ENCODE measurements at regions not wholly inside any gene's neighbourhood (a gene's known extent, or its start where the extent isn't known, plus 50 kb on each side); places are given as distances from the start of the nearest gene placed in this dataset.

DNA sequence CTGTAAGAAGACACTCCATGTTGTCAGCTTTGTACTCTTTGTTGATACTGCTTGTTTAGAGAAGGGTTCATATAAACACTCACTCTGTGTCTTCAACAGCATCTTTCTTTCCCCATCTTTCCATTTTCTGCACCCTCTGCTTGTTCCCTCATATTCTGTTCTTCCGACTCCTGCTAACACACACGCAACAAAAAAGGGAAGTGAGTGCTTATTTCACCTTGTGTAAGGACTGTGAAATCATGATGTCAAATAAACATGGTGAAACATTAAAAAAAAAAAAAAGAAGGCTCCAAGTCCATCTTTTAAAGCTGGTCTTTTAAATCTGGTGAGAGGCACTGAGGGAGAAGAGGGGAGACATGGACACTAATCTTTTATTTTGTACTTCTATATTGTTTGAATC is 145.4 kb downstream of the RPAP3 start:
- DNase-seq (ENCODE audit: low read depth, low spot score): no peak

GRCh38 chr12:47558625-47559345 is 147.0 kb downstream of the RPAP3 start:
- DNase-seq (ENCODE audit: low read depth, low spot score): no peak

GRCh38 chr12:47557386-47557785 is 148.4 kb downstream of the RPAP3 start:
- DNase-seq (ENCODE audit: low read depth, low spot score): no peak

GRCh38 chr12:47556261-47557030 is 149.4 kb downstream of the RPAP3 start:
- no peak for DNase-seq (ENCODE audit: low read depth, low spot score)

- no peak for DNase-seq (ENCODE audit: low read depth, low spot score)
These were observed 151.7 kb downstream of the RPAP3 start for GRCh38 chr12:47554046-47554653.

DNA sequence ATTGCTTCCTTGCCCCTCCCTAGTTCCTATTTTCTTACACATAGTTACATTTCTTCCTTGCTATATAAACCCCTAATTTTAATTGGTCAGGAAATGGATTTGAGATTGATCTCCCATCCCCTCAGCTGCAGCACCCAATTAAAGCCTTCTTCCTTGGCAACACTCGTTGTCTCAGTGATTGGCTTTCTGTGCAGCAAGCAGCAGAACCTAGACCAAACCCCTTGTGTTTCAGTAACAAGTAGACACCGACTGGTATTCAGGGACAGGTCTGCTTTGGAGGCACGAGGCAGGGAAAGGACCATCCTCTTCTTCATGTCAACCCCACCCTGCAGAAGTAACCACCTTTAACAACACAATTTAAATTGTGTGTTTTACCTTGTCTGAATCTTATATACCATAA is 152.6 kb downstream of the RPAP3 start:
- no peak for DNase-seq (ENCODE audit: low read depth, low spot score)

- no peak for DNase-seq (ENCODE audit: low read depth, low spot score)
These were observed 154.4 kb downstream of the RPAP3 start for GRCh38 chr12:47551426-47551851.

DNA sequence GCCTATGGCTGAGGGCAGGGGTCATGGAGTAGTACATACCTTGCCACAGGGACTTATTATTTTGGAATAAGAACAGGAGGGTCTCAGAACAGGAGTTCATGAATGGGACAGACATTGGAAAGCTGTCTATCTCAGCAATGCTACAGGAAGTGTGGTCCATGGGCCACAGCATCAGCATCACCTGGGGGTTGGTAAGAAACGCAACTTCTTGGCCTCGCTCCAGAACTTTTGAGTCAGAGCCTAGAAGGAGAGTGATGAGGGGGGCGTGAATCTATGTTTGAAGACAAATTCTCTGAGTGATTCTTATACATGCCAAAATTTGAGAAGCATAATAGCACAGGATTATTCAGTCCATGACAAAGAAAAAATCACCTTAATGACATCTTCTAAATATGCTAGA is 156.6 kb downstream of the RPAP3 start:
- no peak for DNase-seq (ENCODE audit: low read depth, low spot score)

DNA sequence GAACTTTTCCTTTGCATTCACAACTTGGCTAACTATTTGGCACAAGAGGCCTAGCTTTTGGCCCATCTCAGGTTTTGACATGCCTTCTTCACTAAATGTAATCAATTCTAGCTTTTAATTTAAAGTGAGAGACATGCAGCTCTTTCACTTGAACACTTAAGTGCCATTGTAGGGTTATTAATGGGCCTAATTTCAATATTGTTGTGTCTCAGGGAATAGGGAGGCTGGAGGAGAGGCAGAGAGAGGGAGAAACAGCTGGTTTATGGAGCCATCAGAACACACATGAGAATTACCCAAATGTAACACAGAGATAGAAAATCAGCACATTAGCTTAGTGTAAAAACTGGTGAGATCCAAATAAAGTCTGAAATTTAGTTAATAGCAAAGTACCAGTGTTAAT is 157.4 kb downstream of the RPAP3 start:
- DNase-seq (ENCODE audit: low read depth, low spot score): no peak

DNA sequence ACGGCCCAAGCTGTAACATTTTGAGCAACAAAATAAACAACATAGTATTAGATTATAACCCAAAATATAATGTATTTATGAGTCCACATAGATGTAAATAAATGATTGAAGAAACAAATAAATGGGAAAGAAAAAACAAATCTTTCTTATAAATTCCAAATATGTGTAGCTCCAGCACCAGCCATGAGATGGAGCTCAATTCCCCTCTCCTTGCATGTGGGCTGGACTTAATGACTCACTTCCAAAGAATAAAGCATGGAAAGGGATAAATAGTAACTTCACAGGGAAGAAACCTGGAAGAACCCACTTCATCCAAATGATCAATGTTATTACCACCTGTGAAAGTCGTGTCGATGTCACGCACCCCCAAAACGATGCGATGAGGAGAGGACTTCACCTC is 158.8 kb downstream of the RPAP3 start:
- no peak for DNase-seq (ENCODE audit: low read depth, low spot score)

DNA sequence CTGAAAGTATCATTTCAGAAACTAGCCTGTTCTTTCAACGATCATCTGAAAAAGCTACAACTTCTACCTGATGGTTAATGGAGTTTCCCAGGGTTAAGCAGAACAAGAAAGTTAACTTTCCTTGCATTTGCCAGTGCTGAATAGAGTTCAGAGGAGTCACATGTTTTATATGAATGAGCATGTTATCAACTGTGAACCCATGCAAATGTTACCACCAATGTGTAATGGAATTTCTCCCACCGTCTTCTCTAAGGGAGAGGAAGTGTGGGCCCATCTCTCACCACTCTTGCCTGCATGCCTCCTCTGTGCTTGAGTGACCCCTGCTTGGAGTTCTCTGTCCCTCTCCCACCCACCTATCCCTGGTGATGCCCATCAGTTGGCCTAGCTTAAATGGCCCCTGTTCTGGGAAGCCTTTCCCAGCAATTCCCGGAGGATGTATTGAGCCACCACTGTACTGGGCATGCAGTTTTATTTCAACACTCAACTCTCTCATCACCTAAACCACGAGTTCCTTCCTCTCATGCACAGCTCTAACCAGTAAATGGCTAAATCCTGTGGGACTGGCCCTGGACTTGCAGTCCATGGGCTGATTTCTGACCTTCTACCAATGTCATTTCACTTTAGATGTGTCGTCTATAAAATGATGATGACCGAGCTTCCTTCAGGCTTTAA is 159.8 kb downstream of the RPAP3 start:
- DNase-seq (ENCODE audit: low read depth, low spot score): no peak

- no peak for DNase-seq (ENCODE audit: low read depth, low spot score)
These were observed 171.1 kb downstream of the RPAP3 start for GRCh38 chr12:47534695-47535094.

DNA sequence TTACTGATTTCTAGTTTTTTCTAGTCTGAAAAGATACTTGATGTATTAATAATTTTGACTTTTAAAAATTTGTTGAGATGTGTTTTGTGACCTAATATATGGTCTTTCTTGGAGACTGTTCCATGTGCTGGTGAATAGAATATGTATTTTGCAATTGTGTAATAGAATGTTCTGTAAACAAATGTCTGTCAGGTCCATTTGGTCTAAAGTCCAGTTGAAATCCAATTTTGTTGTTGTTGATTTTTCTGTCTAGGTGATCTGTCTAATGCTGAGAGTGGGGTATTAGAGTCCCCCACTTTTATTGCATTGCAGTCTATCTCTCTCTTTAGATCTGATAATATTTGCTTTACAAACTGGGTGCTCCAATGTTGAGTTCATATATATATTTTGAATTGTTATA is 175.8 kb downstream of the RPAP3 start:
- DNase-seq (ENCODE audit: low read depth, low spot score): no peak

DNA sequence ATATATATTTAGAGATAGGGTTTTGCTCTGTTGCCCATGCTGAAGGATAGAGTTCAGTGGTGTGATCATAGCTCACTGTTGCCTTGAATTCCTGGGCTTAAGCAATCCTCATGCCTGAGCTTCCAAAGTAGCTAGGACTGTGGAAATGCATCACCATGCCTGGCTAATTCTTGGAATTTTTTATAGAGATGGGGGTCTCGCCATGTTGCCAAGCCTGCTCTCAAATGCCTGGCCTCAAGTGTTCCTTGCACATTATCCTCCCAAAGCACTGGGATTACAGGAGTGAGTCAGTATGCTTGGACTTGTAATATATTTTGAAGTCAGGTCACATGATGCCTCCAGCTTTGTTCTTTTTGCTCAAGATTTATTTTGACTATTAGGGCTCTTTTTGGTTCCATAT is 178.0 kb downstream of the RPAP3 start:
- DNase-seq (ENCODE audit: low read depth, low spot score): no peak

GRCh38 chr12:47520029-47520428 is 185.8 kb downstream of the RPAP3 start:
- no peak for DNase-seq (ENCODE audit: low read depth, low spot score)

DNA sequence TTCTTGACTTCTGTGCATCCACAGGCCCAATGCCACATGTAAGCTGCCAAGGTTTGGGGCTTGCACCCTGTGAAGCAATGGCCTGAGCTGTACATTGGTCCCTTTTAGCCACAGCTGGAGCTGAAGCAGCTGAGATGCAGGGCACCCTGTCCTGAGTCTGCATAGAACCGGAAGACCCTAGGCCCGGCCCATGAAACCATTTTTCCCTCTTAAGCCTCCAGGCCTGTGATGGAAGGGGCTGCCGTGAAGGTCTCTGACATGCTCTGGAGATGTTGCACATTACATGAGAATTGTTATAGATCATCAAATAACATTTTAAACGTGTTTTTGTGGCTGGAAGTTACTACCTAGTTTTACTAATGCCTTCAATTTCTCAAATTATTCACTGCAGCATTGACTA is 188.7 kb downstream of the RPAP3 start:
- DNase-seq (ENCODE audit: low read depth, low spot score): no peak

DNA sequence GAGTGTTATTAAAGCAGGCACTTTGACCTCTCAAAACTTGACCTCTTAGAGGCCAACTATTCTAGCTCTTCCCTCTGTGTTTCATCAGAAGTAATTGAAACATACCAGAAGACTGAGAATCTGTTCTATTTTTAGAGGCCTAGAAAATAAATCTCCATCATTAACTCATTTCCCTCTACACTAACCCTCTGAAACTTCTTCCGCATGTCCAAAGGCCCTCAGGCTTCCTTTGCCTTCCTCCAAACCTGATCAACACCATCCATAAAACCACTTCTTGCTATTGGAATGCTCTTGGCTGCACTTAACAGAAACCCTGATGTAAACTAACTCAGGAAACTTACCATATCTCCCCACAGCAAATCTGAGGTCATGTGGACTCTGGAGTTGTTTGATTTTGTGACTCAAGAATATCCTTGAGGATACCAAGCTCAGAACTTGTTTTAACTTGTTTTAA is 196.4 kb downstream of the RPAP3 start:
- no peak for DNase-seq (ENCODE audit: low read depth, low spot score)

- DNase-seq (ENCODE audit: low read depth, low spot score): no peak
These were observed 198.6 kb downstream of the RPAP3 start for GRCh38 chr12:47507221-47507620.

GRCh38 chr12:47504775-47505446 is 200.9 kb downstream of the RPAP3 start:
- no peak for DNase-seq (ENCODE audit: low read depth, low spot score)

- no peak for DNase-seq (ENCODE audit: low read depth, low spot score)
These were observed 212.0 kb downstream of the RPAP3 start for GRCh38 chr12:47493801-47494200.

DNA sequence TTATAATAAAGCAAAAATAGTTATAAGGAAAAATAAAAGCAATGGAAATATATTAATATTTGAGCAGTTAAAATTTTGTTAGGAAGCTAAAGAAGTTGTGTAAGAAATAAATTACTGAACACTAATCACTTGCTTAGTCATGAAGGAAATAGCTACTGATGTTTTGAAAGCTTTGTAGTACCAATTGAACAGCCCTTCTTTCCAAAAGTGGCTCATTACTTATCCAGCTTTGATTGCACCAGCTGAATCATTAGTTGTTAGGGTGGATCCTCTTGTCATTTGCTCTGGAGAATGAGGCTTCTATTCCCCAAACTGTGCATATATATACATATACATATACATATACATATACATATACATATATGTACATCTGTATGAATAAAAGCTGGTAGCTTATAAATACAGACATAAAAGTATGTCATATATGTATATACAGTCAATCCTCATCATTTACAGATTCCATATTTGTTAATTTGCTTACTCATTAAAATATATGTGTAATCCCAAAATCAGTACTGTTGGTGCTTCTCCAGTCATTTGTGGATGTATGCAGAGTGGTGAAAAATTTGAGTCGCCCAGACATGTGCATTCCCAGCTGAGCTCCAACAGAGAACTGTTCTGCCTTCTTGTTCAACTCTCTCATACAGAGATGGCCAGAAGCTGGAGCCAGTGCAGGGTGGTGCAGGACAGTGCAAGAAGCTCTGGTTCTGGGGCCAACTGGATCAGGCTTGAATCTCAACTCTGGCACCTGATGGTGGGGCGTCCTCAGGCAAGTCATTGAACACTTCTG is 214.1 kb downstream of the RPAP3 start:
- no peak for DNase-seq (ENCODE audit: low read depth, low spot score)
